GM21381 (cell line): ENCODE measurements at regions not wholly inside any gene's neighbourhood (a gene's known extent, or its start where the extent isn't known, plus 50 kb on each side); places are given as distances from the start of the nearest gene placed in this dataset.
A peak's percentile ranks its signal among the peaks of the same experiment; 100 is the strongest.

Experiments
- ATAC-seq: cut with Tn5 transposase; IDR thresholded peaks from one replicate; pipeline ENCODE4 v1.9.1; 2021; ENCODE audit warnings: mild to moderate bottlenecking, moderate library complexity; ENCODE audit not compliant: unreplicated experiment

DNA sequence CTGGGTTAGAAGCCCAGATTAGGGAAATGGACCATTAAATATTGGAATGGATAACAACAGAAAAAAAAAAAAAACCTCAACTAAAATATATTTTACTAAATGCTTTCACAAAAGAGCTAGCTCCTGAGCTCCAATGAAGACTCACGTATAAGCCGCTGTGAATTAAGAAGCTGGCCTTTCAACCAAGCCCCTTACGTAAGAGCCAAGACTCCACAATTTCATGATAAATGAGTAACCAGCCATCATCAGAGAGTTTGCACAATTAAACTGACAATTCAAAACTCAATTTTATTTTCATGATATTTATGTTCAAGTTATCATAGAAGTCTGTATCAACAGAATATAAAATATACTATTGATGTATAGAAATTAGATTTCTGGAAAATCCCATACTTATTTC lies 70.7 kb upstream of the HNRNPA3 start:
- ATAC-seq: no peak

DNA sequence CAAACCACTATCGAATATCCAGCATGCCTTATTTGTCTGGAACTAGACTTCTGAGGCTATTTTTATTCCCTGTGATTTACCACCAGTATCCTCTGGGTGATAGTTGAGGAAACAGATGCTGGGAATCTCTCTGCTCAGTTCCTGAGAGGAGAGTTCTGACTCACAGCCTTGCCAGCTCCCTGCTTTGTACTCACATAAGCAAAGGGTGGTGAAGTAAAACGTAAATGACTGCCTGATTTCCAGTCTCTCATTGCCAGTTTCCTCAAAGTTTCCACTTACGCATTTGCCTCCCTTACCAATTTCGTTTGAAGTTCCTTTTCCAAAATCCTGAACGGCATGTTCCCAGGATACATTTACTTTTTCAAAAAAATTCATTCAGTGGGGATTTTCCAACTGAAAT lies 69.2 kb upstream of the HNRNPA3 start:
- no peak for ATAC-seq

DNA sequence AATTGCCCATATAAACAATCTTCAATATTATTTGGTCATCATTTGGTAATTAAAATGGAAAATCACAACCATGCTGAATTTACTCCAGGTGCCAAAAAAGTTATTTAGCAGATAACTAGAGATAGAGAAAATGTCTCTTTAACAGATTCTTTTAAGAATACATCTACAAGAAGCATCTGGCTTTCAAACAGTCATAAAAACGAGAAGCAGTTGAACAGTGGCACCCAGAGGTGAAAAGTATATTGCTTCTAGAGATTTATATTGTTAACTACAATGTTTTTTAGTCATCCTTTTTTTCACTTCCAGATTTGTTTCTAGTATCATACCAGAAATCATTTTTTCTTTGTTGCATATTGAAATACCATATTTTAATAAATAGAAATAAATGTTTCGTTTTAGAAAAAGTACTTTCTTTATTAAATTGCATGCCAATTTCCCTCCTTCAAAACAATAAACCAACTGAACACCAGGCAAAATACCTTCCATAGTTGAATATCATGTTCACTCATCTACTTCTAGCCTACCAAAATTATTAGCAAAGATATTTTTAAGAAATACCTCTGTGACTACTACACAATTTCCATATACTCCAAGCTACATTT lies 65.4 kb upstream of the HNRNPA3 start:
- ATAC-seq: peak; percentile 51

DNA sequence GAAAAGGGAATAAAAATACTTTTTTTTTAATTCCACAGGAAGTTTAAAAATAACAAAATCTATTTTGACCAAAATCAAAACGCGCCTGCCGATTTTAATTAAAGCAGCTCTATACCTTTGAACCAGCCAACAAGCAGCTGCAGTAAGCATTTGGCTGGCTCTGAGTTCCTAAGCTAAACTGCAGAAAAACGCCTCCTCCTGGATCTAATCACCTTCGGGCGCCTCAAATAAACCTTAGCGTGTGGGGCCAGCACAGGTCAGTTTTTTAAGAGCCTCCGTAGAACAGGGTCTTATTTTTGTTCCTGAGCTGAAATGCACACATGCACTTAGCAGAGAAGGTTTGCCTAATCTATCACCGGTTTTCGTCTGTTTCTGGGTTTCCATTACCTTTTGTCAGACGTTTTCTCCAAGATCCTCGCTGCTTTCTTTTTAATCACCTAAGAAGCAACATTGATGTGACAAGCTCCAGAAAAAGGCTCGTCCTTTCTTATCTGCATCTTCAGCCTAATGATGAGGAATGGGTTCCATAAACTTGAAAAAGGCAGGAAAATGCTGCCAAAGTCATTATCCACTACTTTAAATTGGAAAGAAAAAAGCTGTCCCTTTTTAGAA lies 64.7 kb upstream of the HNRNPA3 start:
- no peak for ATAC-seq

DNA sequence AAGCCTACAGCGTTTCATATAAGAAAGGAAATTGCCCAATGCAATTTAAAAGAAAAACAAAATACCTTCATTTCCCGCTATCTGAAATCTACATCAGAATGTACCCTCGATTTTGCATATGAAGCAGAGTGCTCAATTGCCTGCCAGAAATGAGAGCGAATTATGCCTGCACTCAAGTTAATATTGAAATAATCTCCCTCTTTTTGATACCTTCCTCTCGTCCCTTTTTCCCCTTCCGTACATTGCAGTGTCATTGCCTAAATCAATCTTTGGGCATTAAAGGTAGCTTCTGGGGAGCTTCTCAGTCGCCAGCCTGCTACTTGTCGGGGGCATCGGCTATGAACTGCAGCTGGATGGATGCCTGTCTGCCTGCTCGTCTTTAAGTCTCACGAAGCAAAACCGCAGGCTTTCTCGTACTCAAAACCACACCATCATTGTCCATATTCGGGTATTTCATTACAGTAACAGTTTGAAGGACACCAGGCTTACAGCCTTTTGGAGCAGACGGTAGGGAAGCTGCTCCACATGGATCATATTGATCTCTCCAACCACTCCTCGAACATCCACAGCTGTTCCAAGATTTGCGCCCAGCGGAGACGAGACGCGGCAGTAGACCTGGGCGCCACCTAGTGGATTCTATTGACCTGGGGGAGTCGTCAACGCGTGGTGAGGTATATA lies 64.0 kb upstream of the HNRNPA3 start:
- peak; percentile 81 for ATAC-seq

DNA sequence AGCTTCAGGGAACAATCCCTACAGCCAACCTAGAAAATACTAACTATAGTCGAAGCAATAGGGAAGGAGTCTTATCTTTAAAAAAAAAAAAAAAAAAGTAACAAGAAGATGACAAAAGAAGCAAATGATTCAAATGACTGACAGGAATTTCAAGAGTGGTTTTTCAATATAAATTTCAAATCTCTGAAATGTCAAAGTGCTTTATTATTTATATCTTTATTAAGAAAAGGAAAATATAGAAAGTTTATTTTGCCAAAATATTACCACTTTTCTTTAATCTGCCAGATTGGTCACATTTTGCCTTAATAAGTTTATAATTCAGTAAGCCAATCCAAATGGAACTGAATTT lies 63.5 kb upstream of the HNRNPA3 start:
- ATAC-seq: no peak

DNA sequence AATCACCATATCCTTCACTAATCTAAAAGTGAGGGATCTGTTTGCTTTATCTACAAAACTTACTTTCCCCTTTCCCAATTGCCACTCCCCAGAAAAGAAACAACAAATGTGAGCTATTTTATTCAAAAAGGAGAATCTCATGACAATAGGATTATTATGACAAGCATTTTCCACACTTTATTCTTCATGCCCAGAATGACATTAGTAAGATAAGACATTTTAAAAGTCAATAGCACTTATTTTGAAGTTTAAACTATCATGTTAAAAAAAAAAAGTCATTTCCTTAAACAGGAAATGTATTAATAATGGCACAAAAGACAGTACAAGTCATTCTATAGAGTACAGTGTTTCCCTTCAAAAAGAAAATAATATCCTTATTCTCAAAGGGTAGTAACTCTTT lies 58.8 kb upstream of the HNRNPA3 start:
- no peak for ATAC-seq

DNA sequence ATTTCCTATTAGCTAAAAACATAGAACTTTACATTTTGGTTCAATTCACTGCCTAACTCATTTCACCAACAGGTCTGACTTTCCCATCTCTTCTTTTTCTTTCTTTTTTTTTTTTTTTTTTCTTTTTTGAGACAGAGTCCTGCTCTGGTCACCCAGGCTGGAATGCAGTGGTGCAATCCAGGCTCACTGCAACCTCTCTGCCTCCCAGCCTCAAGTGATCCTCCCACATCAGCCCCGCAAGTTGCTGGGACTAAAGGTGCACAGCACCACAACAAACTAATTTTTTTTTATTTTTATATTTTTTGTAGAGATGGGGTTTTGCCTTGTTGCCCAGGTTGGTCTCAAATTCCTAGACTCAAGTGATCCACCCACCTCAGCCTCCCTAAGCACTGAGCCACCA lies 57.8 kb upstream of the HNRNPA3 start:
- ATAC-seq: no peak

DNA sequence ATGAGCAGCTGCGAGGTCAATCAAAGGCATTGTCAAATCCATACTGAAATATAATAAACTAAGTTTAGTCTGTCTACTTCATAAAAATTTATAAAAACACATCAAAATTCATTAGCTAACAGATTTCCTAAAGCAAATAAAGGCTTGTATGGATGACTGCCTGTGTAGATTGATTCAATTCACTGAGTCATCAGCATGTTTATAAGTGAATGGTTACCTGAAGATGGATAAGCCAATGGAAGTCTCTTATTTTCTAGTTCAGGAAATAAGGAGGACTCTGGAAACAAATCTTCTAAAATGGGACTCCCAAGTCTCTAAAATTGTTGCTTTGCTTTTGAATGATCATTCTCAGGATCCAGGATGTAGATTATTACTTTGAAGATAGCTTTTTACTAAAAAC lies 57.0 kb upstream of the HNRNPA3 start:
- ATAC-seq: no peak

DNA sequence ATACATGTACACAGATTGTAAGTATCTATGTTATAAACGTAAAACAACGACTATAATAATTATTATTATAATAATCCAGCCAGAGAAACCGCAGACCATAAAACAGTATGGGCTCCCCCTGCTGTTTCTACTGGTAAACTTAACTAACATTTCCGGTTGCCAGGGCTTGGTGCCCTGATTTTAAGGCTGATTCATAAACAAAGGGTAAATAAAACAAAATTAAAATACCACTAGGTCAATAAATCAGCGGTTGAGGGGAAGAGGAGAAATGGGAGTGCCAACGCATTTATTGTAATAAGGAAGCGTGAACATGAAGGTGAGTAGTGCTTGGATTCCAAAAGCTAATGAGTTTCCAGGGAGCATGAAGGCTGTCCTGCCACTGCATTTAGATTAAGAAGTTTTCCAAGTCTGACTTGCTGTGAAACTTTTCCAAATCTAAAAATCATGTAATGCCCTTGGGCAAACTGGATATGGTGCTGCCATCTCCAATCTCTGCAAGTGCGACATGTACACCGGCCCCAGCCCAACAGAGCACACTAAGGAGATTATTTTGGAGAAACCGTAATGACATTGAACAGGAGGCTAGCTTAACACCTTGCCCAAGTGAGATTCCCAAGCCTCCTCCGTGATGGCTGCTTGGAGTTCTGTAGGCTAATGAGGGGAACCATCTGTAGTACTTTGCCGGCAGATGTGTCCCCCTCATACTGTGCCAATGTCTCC lies 50.7 kb upstream of the HNRNPA3 start:
- ATAC-seq: no peak
